RPMI7951 (cell line): ENCODE measurements at regions not wholly inside any gene's neighbourhood (a gene's known extent, or its start where the extent isn't known, plus 50 kb on each side); places are given as distances from the start of the nearest gene placed in this dataset.

Source experiments
- DNase-seq: peaks from one replicate; pipeline ENCODE4 v3.0.0-alpha.2; 2012; ENCODE audit warnings: low read depth

- no peak for DNase-seq
These were observed 167.5 kb downstream of the NTMT2 start for GRCh38 chr1:170313306-170313705.

DNA sequence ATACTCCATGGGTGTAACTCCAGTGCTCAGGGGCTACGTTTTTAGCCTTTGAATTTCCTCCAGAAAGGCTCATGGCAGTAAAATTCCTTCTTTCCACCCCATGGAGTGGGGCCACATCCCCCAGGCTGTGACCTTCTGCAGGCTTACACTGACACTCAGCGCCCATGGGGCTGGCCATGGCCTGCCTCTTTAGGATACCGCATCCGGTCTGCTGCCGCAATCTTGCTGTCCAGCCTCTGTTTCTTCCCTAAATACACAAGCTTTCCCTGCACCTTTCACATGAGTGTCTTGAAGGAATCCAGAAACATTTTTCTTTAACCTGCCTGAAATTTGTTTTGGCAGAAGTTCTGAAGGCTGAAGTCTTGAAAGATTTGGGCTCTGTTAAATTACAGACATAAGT is 170.5 kb downstream of the NTMT2 start:
- DNase-seq: no peak

DNA sequence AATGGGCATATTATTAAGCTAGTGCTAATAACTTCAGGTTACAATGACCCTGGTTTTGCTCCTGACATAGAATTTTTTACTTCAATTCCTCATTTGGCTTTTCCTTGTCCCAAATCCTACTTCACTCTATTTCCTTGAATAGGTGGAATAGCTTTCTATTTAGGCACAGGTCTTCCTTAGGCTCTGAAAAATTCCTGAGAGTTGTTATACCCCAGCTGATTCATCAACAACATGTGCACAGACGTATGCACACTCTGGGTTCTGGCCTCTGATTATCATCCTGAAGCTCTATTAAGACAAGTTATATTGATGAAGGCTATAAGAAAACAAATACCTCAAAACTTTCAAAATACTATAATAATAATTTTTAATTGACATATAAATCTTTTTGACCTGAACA is 172.4 kb downstream of the NTMT2 start:
- no peak for DNase-seq

DNA sequence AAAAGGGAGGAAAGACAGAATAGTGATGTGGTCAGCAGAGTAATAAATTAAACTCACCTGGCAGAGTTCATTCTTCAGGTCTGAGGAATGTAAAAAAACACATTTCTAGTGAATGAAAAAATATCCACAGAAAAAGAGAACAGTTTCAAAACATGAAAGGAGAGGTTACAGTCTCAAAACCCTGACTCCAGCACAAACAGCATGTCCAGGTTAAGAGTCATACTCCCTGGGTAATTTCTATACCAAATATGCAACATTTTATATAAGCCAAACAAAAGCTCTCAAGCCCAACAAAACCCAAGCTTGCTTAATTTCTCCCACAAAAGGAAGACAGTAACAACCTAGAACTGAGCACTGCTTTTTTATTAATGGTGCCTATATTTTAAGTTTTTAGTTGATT is 173.0 kb downstream of the NTMT2 start:
- no peak for DNase-seq

DNA sequence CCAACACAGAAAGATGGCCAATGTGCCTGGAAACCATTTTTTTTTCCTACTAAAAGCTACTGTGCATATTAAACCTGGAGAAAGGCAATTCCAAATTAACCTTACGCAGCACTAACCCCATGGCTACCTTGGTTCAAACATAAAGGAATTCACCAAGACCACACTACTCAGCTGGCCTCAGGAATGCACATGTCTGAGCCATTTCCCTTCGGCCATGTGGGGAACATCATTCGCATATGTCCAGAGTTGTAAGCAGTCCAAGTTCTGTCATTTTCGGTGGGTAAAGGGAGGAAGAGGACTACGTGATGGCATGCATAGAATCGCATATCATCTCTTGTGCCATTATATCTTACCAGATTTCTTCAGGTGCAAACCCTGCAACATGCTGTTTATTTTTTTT is 175.4 kb downstream of the NTMT2 start:
- peak; percentile 90 for DNase-seq

DNA sequence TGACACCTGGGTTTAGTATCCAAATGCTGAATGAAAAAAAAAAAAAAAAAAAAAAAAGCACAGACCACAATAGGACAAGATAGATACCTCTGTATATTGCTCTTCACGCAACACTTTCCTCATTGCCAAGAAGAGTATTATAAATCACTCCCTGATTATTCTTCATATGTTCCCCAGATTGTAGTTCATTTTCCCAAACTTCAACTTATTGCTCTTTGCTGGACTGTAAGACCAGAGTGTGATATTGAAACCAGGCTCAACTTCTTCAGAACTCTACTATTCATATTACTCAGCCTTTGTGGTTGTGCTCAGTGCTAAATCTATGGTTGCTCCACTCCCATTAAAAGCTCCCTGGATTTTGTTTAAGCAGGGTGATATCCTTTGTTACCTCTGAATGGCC is 180.4 kb downstream of the NTMT2 start:
- no peak for DNase-seq

GRCh38 chr1:170332801-170333200 is 187.0 kb downstream of the NTMT2 start:
- DNase-seq: no peak

DNA sequence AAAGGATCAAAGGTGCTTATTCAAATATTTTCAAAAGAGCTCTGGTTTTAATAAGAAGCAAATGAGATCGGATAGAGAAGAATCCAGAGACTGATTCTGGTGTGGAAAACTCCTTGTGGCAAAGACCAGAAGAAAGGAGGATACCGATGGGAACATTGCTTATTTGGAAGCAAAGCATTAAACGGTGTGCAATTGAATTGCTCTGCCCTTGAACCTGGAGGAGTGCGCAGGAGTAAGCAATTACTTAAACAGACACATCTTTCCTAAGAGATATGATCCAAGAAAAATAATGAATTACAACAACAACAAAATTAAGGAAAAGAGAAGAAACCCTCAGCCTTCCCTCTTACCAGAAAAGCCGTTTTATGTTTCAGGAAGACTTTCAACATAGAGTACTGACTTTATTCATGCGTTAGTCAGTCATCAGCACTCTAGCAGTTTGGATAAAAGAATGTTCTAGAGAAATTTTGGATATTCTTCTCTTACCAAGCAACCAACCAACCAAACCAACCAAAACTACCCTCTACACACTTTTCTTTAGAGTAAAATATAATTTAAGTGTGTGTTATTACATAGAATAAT is 191.7 kb downstream of the NTMT2 start:
- no peak for DNase-seq

DNA sequence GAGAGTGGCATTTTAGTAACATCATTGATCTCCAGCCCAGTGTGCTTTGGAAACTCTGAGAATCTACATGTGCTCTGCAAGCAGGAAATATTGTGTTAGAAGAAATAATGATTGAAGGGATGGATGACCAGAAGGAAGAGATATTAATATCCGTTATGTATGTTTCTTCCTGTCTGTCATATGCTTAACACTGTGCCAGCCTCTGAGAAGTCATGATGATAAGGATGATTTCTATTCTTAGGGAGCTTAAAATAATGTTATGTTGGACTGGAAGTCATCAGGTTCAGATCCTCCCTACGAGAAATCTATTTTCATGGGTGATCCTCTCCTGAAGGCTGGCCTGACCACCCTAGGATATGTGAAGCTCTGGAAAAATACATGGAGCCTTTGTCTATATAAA is 192.4 kb upstream of the GORAB start:
- no peak for DNase-seq

DNA sequence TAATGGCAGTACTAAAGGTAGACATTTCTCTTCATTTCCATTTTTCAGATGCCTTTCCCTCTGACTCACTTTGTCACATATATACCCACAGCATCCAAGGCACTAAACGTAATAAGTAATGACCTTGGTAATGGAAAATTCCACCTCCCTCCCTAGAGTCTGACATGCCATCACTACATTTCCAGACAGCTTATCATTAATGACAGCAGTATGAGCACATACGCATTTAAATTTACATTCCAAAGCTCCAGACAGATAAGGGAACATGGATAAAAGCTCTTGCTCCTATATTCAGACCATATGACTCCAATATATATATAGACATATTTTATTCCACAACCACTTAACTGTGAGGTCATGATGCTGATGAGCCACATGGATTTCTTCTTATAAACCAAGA is 191.7 kb upstream of the GORAB start:
- DNase-seq: no peak

DNA sequence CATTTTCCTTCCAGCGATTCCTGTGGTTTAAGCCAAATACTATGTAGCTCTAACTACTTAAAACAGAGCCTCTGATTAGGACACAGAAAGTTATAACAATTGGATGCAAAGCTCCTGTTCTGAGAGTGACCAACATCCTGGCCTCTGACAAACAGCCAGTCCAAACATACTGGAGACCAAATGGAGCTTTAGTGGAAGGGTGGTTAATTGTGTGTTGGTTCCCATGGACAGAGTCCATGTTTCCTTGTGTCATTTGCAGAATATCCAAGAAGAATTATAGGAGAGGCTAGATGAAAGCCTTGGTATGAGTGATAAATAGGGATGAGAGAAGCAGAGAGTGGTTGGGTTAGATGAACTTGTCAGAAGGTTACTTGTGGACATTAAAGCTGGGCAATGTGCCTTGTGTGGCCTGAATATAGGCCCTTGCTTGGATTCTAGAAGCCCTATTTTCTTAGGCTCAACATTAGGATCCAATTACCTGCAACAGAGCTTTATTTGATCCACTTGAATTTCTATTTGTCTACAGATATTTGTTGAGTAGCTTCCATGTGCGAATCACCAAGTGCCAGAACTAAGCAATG is 180.5 kb upstream of the GORAB start:
- no peak for DNase-seq

- no peak for DNase-seq
These were observed 177.7 kb upstream of the GORAB start for GRCh38 chr1:170354246-170354645.

- DNase-seq: no peak
These were observed 177.3 kb upstream of the GORAB start for GRCh38 chr1:170354690-170355089.

DNA sequence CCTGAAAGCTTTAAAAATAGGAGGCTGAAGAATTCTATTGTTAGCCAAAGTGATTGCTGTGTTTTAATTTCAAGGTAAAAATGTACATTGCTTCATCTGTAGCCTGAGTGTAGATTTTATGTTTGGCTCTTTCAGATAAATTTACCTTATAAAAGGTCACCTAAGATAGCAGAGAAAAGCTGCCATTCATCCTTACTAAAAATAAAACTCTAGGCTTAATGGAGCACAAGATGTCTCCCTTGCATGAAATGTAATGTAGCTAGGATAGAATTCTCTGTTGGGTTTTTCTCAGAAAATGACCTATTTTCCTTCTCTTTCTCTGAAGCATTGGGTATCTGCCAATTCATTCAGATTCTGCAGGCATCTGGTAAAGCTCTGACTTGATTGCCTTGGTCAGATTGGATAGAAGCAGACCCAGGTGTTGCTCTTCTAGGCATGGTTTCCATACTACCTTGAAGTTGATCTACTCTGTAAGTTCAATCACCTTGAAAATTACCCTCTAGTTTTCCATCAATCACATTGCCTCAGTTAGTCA is 176.6 kb upstream of the GORAB start:
- DNase-seq: no peak

DNA sequence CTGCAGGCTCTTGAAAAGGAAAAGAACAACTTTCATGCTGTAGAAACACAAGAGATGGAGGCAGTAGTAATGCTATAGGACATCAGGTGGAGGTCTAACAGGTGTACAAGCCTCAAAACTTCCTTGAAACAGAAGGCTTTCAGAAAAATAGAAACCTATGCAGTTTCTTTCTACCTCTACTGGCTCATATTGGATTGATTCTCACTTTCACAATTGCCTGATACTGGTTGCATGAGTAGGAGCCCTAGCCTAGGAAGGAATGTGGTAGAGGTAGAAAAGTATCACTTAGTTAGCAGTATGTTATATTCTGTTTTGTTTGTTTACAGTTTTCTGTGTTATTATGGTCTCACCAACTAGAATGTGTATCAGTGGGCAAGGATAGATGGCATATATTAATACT is 175.4 kb upstream of the GORAB start:
- DNase-seq: no peak

DNA sequence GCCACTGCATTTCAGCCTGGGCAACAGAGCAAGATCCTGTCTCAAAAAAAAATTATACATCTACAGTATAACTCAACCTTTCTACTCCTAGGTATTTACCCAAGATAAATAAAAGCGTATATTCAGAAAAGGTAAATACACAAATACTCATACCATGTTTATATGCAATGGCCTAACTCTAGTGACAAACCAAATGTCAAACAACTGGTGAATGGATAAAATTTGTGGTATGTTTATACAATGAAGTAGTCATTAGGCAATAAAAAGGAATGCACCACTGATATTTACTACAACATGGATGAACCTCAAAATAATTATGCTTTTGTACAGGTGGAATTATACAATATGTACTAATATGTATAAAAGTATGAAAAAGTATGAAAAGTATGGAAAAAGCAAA is 174.2 kb upstream of the GORAB start:
- no peak for DNase-seq

DNA sequence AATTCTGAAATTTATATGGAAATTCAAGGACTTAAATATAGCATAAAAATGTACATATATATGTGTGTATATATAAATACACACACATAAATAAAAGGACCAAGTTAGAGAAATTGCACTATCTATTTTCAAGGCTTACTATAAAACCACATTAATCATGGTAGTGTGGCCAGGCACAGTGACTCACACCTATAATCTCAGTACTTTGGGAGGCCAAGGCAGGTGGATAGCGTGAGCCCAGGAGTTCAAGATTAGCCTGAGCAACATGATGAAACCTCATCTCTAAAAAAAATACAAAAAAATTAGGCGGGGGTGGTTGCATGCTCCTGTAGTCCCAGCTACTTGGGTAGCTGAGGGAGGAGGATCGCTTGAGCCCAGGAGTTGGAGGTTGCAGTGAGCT is 171.4 kb upstream of the GORAB start:
- peak; percentile 39 for DNase-seq

GRCh38 chr1:170365331-170365730 is 166.6 kb upstream of the GORAB start:
- DNase-seq: no peak

DNA sequence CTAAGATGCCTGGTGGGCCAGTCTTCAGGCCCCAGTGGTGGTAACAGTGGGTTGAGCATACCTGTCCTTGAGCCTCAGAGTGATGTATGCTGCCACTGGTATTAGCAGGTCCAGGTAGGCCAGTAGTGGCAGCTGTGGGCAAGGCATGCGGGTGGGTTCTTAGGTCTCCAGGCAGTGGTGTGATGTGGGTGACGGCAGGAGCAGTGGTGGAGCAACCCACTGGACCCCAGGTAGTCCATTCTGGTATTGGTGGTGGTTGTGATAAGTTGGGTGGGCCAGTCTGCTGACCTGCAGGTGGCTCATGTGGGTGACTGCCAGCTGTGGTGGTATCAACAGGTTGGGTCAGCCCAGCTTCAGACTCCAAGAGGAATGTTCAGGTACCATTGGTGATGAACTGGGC is 165.0 kb upstream of the GORAB start:
- DNase-seq: no peak

DNA sequence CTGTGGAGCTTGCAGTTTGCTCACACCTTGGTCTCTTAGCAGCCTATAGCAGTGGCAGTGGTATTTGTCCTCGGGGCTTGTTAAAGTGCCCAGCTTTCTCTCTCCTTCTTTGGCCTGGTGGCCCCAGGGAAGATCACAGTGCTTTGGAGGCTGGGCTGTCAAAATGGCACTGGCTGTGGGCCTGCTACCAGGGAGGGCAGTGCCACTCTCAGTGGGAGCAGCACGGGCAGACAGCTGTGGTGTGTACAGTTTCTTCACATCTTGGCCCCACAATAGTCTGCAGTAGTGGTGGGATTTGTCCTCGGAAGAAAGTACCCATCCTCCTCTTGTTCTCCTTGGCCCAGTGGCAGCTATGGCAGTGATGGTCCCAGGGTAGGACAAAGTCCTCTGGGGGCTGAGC is 164.4 kb upstream of the GORAB start:
- no peak for DNase-seq

- DNase-seq: no peak
These were observed 163.0 kb upstream of the GORAB start for GRCh38 chr1:170369000-170369399.

GRCh38 chr1:170369417-170369816 is 162.5 kb upstream of the GORAB start:
- no peak for DNase-seq

GRCh38 chr1:170370087-170370486 is 161.9 kb upstream of the GORAB start:
- DNase-seq: no peak

DNA sequence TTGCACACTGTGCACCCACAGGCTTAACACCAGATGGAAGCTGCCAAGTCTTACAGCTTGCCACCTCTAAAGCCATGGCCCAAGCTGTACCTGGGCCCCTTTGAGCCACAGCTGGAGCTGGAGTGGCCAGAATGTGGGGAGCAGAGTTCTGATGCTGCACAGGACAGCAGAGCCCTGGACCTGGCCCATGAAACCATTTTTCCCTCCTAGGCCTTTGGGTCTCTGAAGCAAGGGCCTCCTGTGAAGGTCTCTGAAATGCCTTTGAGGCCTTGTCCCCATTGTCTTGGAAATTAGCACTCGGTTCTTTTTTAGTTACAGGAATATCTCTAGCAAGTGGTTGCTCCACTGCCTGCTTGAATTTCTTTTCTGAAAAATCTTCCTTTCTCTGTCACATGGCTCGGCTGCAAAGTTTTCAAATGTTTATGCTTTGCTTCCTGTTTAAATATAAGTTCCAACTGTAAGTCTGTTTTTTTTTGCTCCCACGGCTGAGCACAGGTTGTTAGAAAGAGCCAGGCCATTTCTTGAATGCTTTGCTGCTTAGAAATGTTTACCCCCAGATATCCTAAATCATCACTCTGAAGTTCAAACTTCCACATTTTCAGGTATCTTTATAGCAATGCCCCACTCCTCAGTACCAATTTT is 156.8 kb upstream of the GORAB start:
- no peak for DNase-seq
